NB4 (cell line): ENCODE measurements at regions not wholly inside any gene's neighbourhood (a gene's known extent, or its start where the extent isn't known, plus 50 kb on each side); places are given as distances from the start of the nearest gene placed in this dataset.

Source experiments
- DNase-seq: peaks from one replicate; pipeline ENCODE4 v3.0.0; 2010; ENCODE audit warnings: low read depth
- H3K4me3 ChIP-seq: one replicate; pipeline ENCODE4 v1.5.1; 2011; ENCODE audit warnings: mild to moderate bottlenecking, low read depth, low read length, moderate library complexity
- MAX ChIP-seq: IDR thresholded peaks from 2 replicates; pipeline ENCODE4 v1.6.1; 2011; ENCODE audit warnings: low read depth, low read length
- MYC ChIP-seq: IDR thresholded peaks from 2 replicates; pipeline ENCODE4 v1.6.1; 2011; ENCODE audit warnings: low read depth, low read length
- POLR2A ChIP-seq: IDR thresholded peaks from 2 replicates; pipeline ENCODE4 v1.6.1; 2011; ENCODE audit warnings: mild to moderate bottlenecking; ENCODE audit not compliant: insufficient read length; ENCODE audit errors: extremely low read depth
- TF ChIP-seq, protein P1 (sequence below): IDR thresholded peaks from one replicate; pipeline ENCODE4 v1.5.1; 2012; ENCODE audit warnings: low read depth, low read length

- no peak overlapping the region for H3K4me3 ChIP-seq
- TF ChIP-seq, protein P1, sequence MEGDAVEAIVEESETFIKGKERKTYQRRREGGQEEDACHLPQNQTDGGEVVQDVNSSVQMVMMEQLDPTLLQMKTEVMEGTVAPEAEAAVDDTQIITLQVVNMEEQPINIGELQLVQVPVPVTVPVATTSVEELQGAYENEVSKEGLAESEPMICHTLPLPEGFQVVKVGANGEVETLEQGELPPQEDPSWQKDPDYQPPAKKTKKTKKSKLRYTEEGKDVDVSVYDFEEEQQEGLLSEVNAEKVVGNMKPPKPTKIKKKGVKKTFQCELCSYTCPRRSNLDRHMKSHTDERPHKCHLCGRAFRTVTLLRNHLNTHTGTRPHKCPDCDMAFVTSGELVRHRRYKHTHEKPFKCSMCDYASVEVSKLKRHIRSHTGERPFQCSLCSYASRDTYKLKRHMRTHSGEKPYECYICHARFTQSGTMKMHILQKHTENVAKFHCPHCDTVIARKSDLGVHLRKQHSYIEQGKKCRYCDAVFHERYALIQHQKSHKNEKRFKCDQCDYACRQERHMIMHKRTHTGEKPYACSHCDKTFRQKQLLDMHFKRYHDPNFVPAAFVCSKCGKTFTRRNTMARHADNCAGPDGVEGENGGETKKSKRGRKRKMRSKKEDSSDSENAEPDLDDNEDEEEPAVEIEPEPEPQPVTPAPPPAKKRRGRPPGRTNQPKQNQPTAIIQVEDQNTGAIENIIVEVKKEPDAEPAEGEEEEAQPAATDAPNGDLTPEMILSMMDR: no peak
- no peak for TF ChIP-seq MAX
- DNase-seq: no peak
Measured at GRCh38 chr3:187518207-187518606, 150.0 kb downstream of the RTP4 start.

- no peak for DNase-seq
- no peak for TF ChIP-seq MAX
- TF ChIP-seq POLR2A: no peak
- TF ChIP-seq MYC: no peak
- no peak overlapping the region for H3K4me3 ChIP-seq
Measured at GRCh38 chr3:187516446-187517185, 148.4 kb downstream of the RTP4 start.

DNA sequence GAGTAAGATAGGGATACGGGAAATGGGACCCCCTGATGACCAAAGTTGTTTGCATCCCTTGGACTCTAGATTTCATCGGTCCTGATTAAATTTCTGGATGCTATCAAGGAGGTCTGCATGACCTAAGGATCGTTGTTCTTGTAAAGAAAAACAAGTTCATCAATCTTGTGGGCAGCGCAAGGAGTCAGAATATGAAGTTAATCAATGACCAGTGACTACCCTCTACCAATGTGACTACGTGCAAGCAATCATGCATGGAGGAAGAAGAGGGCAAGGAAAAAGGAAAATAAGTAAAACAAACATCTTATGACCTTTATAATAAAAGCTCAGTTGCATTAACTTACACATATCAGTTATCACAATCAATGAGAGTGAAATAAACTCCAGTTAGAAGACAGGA lies 139.7 kb downstream of the RTP4 start:
- no peak for TF ChIP-seq POLR2A
- TF ChIP-seq, protein P1: no peak
- no peak for TF ChIP-seq MAX
- TF ChIP-seq MYC: no peak
- DNase-seq: no peak
- no peak overlapping the region for H3K4me3 ChIP-seq

- no peak overlapping the region for H3K4me3 ChIP-seq
- no peak for DNase-seq
- no peak for TF ChIP-seq POLR2A
- TF ChIP-seq MYC: no peak
- TF ChIP-seq, protein P1: no peak
- TF ChIP-seq MAX: no peak
Measured at GRCh38 chr3:187507266-187507665, 139.1 kb downstream of the RTP4 start.

DNA sequence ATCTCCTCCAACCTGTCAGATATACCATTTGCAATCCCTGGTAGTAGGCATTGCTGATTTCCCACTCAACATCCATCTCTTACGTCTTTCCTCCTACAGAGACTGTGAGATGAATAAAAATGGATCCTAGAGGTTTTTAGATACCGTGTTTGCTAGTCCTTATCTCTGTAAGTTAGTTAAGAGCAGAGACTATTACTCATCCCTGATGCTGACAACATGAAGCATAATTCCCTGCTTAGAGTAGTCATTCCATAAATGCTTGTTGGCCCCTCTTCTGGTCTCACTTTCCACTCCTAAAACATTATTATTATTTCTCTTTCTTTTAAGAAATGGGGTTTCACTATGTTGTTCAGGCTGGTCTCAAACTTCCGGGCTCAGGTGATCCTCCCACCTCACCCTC lies 136.2 kb downstream of the RTP4 start:
- no peak for TF ChIP-seq MAX
- TF ChIP-seq, protein P1: no peak
- no peak for TF ChIP-seq POLR2A
- no peak for TF ChIP-seq MYC
- no peak for DNase-seq
- H3K4me3 ChIP-seq: no peak overlapping the region

DNA sequence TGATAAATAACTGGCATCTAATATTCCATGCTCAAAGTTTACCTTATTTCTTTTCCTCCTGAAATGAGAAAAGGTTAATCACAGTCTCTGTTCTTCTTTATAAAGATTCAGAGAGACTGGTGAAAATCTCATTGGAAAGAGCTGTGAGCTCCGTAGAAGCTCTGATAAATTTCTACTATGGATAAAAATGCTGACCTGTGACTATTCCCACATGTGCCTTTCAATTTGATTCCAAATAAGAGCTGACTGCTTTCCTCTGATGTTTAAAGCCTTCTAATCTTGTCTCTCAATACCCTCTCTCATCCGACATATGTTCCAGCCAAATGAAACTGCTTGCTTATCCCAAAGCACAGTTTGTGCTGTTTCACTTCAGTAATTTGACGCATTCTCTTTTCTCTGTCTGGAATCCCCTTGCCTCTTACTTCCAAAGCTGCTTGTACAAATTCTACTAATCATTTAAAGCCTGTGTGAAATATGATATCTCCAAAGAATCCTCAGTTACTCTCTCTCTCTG lies 130.1 kb downstream of the RTP4 start:
- no peak for DNase-seq
- H3K4me3 ChIP-seq: no peak overlapping the region
- no peak for TF ChIP-seq MAX
- TF ChIP-seq POLR2A: no peak
- TF ChIP-seq, protein P1: no peak
- no peak for TF ChIP-seq MYC
